GM12872 (cell line): ENCODE measurements at regions not wholly inside any gene's neighbourhood (a gene's known extent, or its start where the extent isn't known, plus 50 kb on each side); places are given as distances from the start of the nearest gene placed in this dataset.

Experiments used
- TF ChIP-seq, protein P1 (sequence below): IDR thresholded peaks from 3 replicates; pipeline ENCODE4 v1.5.1; 2011; ENCODE audit warnings: low read depth, mild to moderate bottlenecking, low read length, moderate library complexity; ENCODE audit not compliant: insufficient read depth

DNA sequence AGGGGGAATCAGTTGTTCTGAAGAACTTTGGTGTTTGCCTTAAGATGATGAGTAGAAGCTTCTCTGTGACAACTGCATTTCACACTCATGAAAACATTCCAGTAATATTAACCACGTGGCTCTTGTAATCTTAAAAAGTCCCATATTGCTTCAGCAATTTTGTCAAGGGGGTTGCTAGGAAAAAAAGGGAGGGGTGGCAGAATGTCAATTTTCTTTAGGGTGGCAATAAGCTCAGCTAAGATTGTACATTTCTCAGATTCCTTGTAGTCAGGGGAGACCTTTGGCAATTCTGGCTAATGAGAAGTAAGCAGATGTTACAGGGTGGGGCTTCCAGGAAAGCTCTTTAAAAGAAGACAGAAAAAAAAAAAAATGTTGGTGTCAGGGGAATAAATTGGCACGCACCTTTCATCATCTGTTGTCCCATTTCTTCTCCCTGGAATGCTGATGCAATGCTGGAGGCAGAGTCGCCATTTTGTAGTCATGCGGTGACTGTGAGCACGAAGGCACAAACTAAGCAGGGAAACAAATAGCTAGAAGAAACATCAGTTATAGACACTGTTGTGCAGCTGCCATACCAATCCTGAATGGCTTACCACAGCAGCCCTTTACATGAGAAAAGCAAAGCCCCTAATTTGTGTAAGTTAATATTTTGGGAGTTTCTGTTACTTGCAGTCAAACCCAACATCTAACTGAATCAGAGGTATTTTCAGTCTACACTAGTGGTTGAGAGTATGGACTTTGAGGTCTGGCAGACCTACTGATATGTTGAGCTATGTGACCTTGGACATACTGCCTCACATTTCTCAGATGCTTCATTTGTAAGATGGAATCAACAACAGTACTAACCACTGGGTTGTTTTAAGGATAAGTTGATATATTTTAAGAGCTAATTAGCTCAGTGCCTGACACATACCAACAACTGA, 56.1 kb upstream of the MRPS6 start:
- TF ChIP-seq, protein P1, sequence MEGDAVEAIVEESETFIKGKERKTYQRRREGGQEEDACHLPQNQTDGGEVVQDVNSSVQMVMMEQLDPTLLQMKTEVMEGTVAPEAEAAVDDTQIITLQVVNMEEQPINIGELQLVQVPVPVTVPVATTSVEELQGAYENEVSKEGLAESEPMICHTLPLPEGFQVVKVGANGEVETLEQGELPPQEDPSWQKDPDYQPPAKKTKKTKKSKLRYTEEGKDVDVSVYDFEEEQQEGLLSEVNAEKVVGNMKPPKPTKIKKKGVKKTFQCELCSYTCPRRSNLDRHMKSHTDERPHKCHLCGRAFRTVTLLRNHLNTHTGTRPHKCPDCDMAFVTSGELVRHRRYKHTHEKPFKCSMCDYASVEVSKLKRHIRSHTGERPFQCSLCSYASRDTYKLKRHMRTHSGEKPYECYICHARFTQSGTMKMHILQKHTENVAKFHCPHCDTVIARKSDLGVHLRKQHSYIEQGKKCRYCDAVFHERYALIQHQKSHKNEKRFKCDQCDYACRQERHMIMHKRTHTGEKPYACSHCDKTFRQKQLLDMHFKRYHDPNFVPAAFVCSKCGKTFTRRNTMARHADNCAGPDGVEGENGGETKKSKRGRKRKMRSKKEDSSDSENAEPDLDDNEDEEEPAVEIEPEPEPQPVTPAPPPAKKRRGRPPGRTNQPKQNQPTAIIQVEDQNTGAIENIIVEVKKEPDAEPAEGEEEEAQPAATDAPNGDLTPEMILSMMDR: no peak

GRCh38 chr21:34012640-34013039, 60.7 kb upstream of the MRPS6 start:
- TF ChIP-seq, protein P1: no peak

DNA sequence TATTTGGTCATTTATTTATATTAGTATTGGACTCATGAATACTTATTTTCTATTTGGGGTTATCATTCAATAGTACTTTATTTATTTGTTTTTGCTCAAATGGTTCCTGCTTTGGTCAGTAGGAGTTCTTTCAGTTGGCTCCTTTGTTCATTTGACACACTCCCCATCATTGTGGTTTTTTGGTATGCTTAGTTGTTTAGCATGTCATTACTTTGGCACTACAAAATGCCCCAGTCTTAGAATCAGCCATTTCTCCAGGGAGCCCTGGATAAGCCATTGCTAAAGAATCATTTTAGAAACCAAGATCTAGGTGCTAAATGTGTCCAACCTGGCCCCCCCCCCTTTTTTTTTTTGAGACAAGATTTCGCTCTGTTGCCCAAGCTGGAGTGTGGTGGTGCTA, 61.7 kb upstream of the MRPS6 start:
- TF ChIP-seq, protein P1: no peak

- TF ChIP-seq, protein P1: no peak
Observed at GRCh38 chr21:34009193-34009592, 64.2 kb upstream of the MRPS6 start.

GRCh38 chr21:34008618-34009017, 64.8 kb upstream of the MRPS6 start:
- TF ChIP-seq, protein P1: no peak

- TF ChIP-seq, protein P1: no peak
Observed at GRCh38 chr21:34006611-34007168, 66.7 kb upstream of the MRPS6 start.

GRCh38 chr21:34004974-34005373, 68.4 kb upstream of the MRPS6 start:
- TF ChIP-seq, protein P1: no peak
